Adipose tissue (tissue), 3 donors: ENCODE measurements at regions not wholly inside any gene's neighbourhood (a gene's known extent, or its start where the extent isn't known, plus 50 kb on each side); places are given as distances from the start of the nearest gene placed in this dataset.

Experiments used
- H3K27ac ChIP-seq: one replicate; pipeline ENCODE4 v1.5.1; 2013; ENCODE audit warnings: low read depth, low read length
- WGBS, 3 donors: extraction: QIAGEN DNeasy Blood & Tissue Kit; methylation state at CpG; one replicate each; pipeline ENCODE4 v1.1.7; 2013; 5-methylcytosine and 5-hydroxymethylcytosine counted together
- donor health status: healthy with polysubstance abuse.
- donor health status: Bipolar disorder and iron deficiency.
- donor health status: healthy.

- WGBS, 3 donors: 49 to 71% (median 64%) methylated on average over 3 of the region's 3 CpGs
- no peak overlapping the region for H3K27ac ChIP-seq
These were observed 379.2 kb downstream of the CDH11 start for GRCh38 chr16:64742455-64743223.

GRCh38 chr16:64740261-64740660, 381.6 kb downstream of the CDH11 start:
- H3K27ac ChIP-seq: no peak overlapping the region
- 69 to 71% (median 71%) methylated on average over 2 of the region's 2 CpGs for WGBS, 3 donors

DNA sequence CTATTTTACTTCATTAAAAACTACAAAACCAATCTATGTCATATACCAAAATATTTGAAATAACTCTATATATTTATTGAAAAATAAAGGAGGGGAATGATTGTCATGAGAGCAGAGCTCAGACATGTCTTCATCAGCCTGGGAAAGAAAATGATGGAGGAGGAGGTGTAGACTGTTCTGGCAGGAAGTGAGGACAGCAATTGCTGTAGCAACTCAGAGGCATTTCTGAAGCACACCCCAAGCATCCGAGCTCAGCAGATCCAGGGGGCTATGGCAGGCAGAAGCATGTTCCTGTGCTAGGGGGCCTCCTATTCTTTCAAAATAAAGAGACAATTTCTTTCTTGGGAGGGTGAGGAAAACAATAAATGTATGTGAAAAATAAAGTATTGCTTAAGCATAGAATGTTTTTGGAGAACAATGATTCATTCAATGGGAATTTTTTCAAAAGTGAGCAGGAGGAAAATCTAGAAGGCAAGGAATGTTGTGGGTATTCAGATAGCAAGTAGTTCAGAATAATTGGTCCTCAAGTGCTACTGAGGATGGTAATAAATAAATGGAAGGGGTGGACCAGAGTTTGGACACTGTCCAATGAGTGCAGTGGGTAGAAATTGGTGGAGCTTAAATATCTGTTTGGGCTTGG, 383.4 kb downstream of the CDH11 start:
- WGBS, 3 donors: 54 to 75% (median 66%) methylated on average over 1 of the region's 1 CpG
- H3K27ac ChIP-seq: no peak overlapping the region

- H3K27ac ChIP-seq: no peak overlapping the region
- WGBS, 3 donors: 80 to 88% (median 86%) methylated on average over 2 of the region's 2 CpGs
These were observed 385.0 kb downstream of the CDH11 start for GRCh38 chr16:64736857-64737256.

GRCh38 chr16:64731891-64732290, 390.0 kb downstream of the CDH11 start:
- H3K27ac ChIP-seq: no peak overlapping the region
- WGBS, 3 donors: 84 to 95% (median 93%) methylated on average over 1 of the region's 1 CpG

- H3K27ac ChIP-seq: no peak overlapping the region
- WGBS, 3 donors: 79 to 94% (median 87%) methylated on average over 2 of the region's 2 CpGs
These were observed 391.6 kb downstream of the CDH11 start for GRCh38 chr16:64730261-64730660.

DNA sequence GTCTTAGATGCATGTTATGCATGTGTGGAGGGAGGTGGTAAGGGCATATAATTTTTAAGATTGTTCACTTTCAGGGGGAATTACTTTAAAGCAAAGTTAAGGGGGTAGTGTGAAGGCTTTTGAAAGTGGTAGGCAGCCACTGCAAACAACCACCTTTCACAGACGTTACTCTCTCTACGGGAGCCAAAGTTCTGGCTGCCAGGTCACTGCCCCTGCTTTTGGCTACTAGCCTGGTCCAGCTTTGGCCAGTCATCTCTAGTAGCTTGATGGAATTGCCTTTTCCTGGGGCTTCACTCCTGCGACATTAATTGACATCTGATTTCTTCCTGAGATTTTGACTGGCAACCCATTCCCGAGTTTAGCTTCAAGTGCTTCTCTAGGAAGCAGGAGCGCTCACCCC, 397.5 kb downstream of the CDH11 start:
- WGBS, 3 donors: 67 to 83% (median 79%) methylated on average over 5 of the region's 5 CpGs
- no peak overlapping the region for H3K27ac ChIP-seq

- no peak overlapping the region for H3K27ac ChIP-seq
- WGBS, 3 donors: 69 to 84% (median 70%) methylated on average over 7 of the region's 7 CpGs
These were observed 403.4 kb downstream of the CDH11 start for GRCh38 chr16:64718486-64718885.

DNA sequence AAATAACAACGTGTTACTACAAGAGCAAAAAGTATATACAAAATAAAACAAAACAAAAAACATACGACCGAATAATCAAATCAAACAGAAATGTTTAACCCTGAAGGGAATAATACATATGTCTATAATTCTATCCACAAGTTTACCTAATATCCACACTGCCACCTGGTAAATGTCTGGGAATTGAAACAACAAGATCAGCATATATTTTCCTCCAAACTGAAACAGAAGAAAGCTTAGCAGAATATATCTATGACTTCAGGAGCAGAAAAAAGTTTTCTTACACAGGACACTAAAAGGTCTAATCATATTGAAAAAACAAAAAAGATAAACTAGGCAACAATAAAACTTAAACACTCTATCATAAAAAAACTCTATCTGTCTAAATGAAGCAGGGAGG, 404.0 kb downstream of the CDH11 start:
- 72 to 85% (median 85%) methylated on average over 3 of the region's 3 CpGs for WGBS, 3 donors

DNA sequence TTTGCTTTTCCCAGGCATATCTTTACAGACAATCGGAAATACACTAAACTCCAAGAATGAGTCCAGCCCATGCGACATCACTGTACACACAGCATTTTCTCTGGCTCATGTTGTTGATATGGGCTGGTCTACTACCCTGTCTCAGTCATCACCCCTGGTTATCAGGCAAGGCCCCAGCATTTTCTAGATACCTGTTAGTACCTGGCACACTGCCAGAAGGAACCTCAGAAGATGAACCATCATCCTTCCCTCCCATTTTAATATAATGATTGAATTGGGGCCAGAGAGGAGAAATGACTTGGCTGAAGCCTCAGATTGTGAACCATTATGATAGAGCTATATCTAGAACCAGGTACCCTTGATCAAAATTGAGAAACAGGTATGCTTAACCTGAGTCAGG, 406.2 kb downstream of the CDH11 start:
- H3K27ac ChIP-seq: no peak overlapping the region
- 56 to 94% (median 86%) methylated on average over 2 of the region's 2 CpGs for WGBS, 3 donors

More for the DNA sequence above, 404.0 kb downstream of the CDH11 start:
- H3K27ac ChIP-seq: no peak overlapping the region

- 58 to 64% (median 63%) methylated on average over 3 of the region's 3 CpGs for WGBS, 3 donors
- H3K27ac ChIP-seq: no peak overlapping the region
These were observed 409.8 kb downstream of the CDH11 start for GRCh38 chr16:64712026-64712425.

GRCh38 chr16:64711596-64711995, 410.3 kb downstream of the CDH11 start:
- H3K27ac ChIP-seq: no peak overlapping the region
- WGBS, 3 donors: 69 to 90% (median 87%) methylated on average over 2 of the region's 2 CpGs

GRCh38 chr16:64711026-64711425, 410.8 kb downstream of the CDH11 start:
- 73 to 78% (median 76%) methylated on average over 4 of the region's 4 CpGs for WGBS, 3 donors

GRCh38 chr16:64705443-64705842, 416.4 kb downstream of the CDH11 start:
- H3K27ac ChIP-seq: no peak overlapping the region
- 53 to 74% (median 55%) methylated on average over 2 of the region's 2 CpGs for WGBS, 3 donors

More at GRCh38 chr16:64711026-64711425, 410.8 kb downstream of the CDH11 start:
- no peak overlapping the region for H3K27ac ChIP-seq

- WGBS, 3 donors: 67 to 82% (median 75%) methylated on average over 2 of the region's 2 CpGs
- H3K27ac ChIP-seq: no peak overlapping the region
These were observed 417.5 kb downstream of the CDH11 start for GRCh38 chr16:64704386-64704785.

DNA sequence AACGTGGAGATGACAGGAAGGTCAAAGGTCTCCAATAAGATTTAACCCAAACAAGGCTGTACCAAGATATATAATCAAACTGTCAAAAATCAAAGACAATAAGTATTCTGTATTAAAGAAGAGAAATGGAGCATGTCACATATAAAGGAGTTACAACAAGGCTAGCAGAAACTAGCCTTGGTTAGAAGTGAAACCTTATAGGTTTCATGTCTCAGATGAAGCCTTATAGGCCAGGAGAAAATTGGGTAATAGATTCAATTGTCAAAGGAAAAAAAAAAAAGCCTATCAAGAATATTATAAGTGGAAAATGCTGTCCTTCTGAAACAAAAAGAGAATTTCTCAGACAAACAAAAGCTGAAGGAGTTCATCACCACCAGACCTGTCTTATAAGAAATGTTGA, 419.4 kb downstream of the CDH11 start:
- no peak overlapping the region for H3K27ac ChIP-seq
- WGBS, 3 donors: 35 to 42% (median 35%) methylated on average over 1 of the region's 1 CpG

DNA sequence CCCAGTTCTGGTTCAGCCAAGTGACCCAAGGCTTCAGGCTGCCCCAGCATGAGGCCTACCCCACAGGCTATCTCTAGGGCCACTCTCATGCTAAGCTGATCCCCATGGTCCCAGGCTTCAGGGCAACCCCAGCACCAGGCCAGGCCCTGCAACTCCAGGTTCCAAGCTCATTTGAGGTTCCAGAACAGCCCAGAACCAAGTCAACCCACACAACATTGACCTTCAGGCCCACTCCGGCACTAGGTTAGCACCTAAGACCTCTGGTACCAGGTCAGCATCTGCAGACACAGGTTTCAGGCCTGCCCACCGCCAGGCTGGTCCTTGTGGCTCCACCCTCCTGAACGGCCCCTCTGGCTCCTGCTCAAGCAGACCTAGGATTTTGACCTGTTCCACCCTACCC, 421.2 kb downstream of the CDH11 start:
- no peak overlapping the region for H3K27ac ChIP-seq
- WGBS, 3 donors: 84 to 93% (median 92%) methylated on average over 3 of the region's 3 CpGs

- WGBS, 3 donors: 58 to 63% (median 59%) methylated on average over 1 of the region's 1 CpG
- H3K27ac ChIP-seq: no peak overlapping the region
These were observed 425.0 kb downstream of the CDH11 start for GRCh38 chr16:64696866-64697265.

GRCh38 chr16:64695684-64696083, 426.2 kb downstream of the CDH11 start:
- 74 to 85% (median 76%) methylated on average over 4 of the region's 4 CpGs for WGBS, 3 donors
- no peak overlapping the region for H3K27ac ChIP-seq

DNA sequence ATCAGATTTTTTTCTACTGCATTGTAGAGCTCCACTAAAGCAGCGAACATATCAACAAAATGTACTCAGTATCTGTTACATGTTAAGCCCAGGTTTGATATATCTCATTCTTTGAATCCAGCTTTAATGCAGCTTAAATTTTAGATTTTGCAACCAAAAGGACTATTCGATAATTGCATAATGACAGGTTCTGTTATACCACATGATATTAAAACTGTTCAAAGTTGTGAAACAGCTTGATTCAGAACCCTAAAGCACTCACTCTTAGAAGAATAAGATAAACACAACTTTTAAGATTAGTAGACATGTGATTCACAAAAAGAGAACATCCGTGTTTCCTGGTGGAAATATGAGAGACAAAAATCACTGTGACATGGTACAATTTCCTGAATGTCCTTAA, 427.9 kb downstream of the CDH11 start:
- no peak overlapping the region for H3K27ac ChIP-seq
- WGBS, 3 donors: 70 to 72% (median 72%) methylated on average over 3 of the region's 3 CpGs
